ENCODE measurements at regions not wholly inside any gene's neighbourhood (a gene's known extent, or its start where the extent isn't known, plus 50 kb on each side); places are given as distances from the start of the nearest gene placed in this dataset.
A peak's percentile ranks its signal among the peaks of the same experiment; 100 is the strongest.
"Not testable (repeated sequence)": the region's sequence is repeated elsewhere in the genome, so short reads cannot be mapped to it uniquely, and the experiment has no call there.

- DNase-seq, result no peak
Observed at GRCh38 chr4:186481998-186482790, 73.2 kb downstream of the MTNR1A start.

- DNase-seq, result no peak
Observed at GRCh38 chr4:186475202-186475601, 80.2 kb downstream of the MTNR1A start.

- DNase-seq, result no peak
Observed at GRCh38 chr4:186473933-186474332, 81.4 kb downstream of the MTNR1A start.

DNA sequence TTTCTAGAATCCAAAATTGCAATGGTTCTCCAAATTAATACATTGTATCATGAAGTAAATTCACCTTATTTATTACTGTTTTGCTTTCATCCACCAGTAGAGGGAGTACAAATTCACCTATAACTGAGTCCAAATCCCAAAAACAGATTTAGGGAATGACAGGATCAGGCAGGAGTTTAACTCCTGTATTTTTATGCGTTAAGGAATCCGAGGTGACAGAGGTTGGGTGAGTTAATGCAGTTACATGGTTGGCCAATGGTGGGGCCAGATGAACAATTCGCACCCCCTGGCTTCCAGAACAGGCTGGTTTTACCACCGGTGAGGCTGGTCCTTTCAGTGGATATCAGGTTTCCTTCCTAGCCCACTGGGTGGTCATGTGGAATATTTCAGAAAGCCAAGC lies 82.4 kb downstream of the MTNR1A start:
- DNase-seq, result no peak

DNA sequence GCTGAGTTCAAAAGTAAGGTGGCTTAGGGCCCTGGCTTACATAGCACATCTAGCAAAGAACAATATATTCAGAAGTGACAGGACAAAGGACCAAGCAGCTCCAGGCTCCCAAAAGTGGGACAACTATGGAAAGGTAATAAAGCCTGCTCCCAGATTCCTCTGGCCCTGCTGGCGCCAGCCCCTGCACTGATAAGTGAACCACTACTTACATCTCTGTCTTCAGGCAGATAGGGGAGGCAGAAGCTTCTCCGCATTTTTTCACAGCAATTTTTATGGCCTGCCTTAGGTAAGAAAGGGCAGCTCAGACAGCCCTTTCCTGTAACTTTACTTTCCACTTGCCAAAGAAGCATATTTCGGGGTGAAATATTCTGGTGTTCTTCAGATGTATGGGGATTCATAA lies 83.9 kb downstream of the MTNR1A start:
- DNase-seq, result no peak

DNA sequence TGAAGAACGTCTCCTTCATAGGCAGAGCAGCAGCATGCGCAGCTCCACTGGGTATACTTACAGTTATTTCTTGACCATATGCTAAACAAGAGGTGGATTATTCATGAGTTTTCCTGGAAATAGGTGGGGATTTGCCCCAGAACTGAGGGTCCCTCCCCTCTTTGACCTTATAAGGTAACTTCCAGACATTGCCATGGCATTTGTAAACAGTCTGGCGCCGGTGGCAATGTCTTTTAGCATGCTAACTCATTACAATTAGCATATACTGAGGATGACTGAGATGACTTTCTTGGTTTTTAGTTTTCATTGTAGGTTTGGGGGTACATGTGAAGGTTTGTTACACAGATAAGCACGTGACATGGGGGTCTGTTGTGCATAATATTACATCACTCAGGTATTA lies 97.3 kb downstream of the MTNR1A start:
- DNase-seq, result no peak

DNA sequence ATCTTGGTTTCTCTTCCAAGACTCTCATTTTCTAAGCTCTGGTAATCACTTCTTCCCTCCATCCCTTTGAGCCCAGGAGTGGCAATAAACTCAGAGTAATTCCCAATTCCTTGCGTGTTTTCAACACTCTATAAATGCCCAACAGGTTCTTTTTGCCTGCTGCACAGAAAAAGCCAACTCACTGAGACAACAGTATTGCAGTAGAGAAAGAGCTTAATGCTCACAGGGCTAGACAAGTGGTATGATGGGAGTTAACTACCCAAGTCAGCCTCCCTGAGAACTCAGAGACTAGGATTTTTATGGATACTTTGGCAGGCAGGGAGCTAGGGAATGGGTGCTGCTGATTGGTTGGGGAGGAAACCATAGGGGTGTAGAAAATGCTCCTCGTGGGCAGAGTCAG lies 103.4 kb downstream of the MTNR1A start:
- DNase-seq, result no peak

- no peak for DNase-seq
Observed at GRCh38 chr4:186449954-186450353, 105.4 kb downstream of the MTNR1A start.

DNA sequence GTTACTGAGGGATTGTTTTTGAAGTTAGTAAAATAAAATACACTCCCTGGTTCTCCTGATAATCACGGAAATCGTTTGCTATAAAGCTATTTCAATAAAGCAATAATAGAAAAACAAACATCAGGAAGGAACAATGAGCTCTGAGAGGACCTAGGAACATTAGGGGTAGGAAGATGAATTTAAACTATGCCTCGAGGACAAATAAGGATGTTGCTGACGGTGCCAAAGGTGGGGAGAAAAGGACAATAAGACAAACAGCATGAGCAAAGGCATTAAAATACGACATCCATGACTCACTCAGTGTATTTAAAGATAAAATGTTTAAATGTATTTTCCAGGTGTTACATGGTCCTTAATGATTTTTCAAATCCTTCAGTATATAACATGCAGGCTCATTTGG lies 110.3 kb downstream of the MTNR1A start:
- DNase-seq, result no peak

GRCh38 chr4:186441502-186441901 lies 113.9 kb downstream of the MTNR1A start:
- no peak for DNase-seq

- DNase-seq, result no peak
Observed at GRCh38 chr4:186428481-186428880, 126.9 kb downstream of the MTNR1A start.

- DNase-seq, result no peak
Observed at GRCh38 chr4:186424745-186425144, 130.6 kb downstream of the MTNR1A start.

DNA sequence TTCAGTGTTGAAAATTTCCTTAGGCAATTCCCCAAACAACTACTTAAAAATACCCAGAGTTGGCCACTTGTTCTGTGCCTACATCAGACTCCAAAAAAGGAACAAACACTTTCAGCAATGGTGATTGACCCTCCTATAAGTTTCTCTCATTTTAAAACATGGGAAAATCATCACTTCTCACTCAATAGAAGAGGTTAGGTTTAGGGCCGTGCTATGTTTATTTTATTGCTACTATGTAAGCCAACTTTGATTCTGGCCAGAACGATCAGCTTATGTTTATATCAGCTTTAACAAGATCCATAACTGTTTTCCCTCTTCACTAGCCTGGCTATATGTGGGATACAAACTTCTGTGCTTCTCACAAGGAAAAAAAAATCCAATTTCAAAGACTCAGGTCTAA lies 133.1 kb downstream of the MTNR1A start:
- DNase-seq, result no peak

DNA sequence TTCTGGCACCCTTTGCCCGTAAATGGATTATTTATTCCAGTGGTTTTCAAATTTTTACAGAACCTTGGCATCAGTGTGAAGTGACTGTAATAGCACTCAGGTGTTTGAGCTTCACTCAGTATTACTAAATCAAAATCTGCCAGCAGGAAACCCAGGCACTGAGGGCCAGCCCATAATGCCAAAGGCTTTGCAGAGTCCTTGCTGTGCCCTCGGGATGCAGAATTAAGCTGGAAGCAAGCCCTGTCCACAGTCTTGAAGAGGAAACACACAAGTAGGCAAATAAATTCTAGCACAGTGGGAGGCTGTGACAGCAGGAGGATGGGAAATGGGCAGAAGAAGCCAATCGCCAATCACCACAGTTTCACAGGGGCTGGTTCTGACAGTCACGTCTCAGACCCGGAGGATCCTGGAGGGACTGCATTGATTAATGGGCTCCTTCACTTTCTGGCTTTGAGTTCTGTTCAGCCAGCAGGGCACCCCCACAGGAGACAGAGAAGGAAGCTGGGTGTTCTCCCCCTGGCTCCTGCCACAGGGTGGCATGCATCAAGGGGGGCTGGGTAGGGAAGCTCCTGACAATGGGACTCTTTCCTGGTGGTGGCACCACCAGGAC lies 138.8 kb downstream of the MTNR1A start:
- DNase-seq, result no peak

DNA sequence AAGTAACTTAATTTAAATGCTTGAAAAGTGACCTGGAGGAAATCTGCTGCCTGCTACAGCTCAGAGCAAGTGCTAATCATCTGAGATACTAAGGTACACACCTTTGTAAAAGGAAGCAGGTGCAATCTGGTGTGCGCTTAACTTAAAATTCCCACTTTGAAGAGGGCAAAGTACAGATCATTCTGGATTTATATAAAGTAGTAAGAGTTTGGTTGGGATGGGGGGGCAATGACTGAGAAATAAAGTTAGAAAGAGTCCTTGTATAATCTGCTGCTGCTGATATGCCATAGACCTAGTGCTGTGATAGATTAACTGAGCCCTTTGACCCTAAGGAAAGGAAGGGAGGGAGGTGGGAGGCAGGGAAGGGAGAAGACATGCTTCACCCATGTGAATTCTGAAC lies 141.0 kb downstream of the MTNR1A start:
- no peak for DNase-seq

DNA sequence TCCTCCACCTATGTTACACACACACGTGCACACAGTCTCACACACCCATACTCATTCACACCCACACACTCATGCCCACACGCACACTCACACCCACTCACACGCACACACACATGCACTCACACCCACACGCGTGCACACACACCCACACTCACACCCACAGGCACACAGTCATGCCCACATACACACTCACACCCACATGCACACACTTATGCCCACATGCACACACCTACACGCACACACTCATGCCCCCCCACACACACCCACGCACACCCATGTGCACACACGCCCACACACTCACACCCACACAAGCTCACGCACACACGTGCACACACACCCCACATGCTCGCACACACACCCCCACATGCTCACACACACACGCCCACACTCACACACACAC lies 140.0 kb downstream of the F11 start:
- DNase-seq, result no peak

- DNase-seq, result no peak
Observed at GRCh38 chr4:186404562-186405134, 138.7 kb downstream of the F11 start.

DNA sequence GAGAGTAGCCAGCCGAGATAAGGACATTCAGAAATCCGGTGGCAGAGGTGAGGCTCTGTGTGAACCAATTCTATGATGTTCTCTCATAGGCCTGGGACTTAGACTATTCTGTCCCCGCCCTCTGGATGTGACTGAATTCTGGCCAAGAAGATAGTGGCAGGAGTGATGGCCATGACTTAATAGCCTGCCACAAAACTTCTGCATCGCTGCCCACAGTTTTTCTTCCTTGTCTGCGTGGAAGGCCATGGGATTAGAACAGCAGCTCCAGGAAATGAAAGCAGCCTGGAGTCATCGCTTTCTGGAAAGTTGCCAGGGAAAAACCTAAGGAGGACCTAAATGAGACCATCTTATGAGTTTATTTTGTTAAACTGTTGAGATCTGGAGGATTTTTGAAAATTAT lies 134.7 kb downstream of the F11 start:
- no peak for DNase-seq

DNA sequence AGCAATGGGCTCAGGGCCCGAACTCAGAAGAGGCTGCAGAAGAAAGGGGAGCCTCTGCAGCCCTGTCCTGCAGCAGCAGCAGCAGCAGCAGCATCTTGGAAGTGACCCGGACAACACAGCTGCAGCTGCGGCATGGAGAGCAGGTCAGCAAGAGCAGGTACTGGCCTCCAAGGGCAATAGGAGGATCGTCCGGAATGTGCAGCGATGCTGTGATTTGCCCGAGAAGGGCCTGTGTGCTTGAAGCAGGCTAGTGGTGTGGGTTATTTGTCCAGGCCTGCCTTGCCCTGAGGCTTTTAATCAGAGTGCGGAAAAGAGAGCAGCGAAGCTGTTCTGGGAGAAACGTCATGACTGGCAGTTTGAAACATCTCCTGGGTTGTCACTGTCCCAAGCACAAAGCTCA lies 126.0 kb downstream of the F11 start:
- DNase-seq, result no peak

DNA sequence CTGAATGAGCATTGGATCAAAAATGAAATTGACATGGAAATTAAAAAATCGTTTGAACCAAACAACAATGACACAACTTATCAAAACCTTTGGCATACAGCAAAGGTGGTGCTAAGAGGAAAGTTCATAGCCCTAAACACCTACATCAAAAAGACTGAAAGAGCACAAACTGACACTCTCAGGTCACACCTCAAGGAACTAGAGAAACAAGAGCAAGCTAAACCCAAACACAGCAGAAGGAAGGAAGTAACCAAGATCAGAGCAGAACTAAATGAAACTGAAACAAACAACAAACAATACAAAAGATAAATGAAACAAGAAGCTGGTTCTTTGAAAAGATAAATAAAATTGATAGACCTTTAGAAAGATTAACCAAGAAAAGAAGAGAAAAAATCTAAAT lies 118.3 kb downstream of the F11 start:
- DNase-seq, result not testable (repeated sequence)

DNA sequence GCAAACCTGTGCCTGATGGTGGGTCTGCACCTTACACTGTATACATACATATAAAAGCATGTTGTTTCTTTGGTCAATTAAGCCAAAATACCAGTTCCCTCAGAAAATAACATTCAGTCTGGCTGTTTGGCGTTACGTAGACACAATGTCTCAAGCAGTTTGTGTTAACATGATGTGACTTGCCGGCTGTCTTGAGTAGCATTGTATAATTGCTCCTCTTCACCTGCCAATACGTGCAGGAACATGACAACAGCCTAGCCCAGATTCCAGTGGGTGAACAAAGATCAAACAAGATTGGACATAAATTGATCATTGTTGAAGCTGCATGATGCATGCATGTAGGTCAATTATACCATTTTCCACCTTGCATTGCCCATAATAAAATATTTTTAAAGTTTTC lies 102.3 kb downstream of the F11 start:
- no peak for DNase-seq

GRCh38 chr4:186366326-186366725 lies 100.3 kb downstream of the F11 start:
- DNase-seq, result no peak

DNA sequence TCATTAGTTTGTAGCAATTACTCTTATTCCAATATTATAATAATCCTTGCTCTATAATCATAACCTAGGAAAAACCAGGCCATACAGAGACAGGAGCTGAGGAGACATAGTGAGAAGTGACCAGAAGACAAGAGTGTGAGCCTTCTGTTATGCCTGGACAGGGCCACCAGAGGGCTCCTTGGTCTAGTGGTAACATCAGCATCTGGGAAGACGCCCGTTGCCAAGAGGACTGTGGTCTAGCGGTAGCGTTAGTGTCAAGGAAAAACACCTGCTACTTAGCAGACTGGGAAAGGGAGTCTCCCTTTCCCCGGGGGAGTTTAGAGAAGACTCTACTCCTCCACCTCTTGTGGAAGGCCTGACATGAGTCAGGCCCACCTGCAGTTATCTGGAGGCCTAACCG lies 97.0 kb downstream of the F11 start:
- DNase-seq, result peak; percentile 2

- DNase-seq, result no peak
Observed at GRCh38 chr4:186360551-186360950, 94.6 kb downstream of the F11 start.

Data from activated CD4-positive, alpha-beta T cell treated with anti-CD3 and anti-CD28 coated beads, Interleukin-2, amount 50 U/mL, for 16 hours (primary cell).